ENCODE measurements at regions not wholly inside any gene's neighbourhood (a gene's known extent, or its start where the extent isn't known, plus 50 kb on each side); places are given as distances from the start of the nearest gene placed in this dataset.

DNA sequence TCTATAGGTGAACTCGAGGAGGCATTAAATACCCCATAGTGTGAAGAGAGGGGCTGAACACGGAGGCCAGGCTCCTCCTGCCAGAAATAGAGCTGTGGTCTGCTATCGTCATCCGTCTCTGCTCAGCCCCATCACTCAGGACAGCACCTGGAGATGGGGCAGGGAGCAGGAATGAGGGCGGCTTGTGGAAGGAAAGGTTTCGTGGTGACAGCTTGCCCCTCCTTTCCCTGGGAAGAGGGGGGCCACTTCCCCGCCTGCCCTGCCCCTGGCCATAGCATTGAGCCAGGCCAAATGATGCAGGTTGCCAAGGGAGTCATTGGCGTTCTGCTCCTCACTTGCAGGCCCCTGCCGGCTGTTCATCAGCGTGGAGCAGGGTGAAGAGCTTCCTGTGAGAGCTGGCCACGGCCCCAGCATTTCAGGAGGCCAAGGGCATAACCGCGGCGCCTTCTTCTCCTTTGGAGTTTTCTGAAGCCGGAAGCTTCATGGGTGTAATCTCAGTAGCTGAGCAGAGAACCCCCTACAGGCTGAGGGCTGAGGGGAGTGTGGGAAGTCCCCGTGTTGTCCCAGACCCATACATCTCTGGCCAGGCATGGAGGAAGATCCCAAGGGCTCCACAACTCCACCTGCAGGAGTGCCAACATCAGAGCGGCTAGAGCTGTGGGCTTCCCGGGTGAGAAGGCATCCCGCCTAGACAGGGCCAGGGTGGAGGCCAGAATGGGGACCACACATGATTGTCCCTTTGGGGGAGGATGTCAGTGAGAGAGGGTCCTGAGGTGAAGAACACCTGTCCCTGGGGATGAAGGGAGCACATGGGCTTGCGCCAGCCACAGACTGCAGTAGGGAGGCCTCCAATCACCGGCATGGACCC is 112.5 kb upstream of the GLI2 start:
- Histone ChIP-seq H3K9me2 (replicated peaks; ENCODE audit: control insufficient read depth, low read length) (no peaks in the 10 kb centered on the region), H3F3A (ENCODE audit: control insufficient read depth, insufficient read depth) (no peaks in the 10 kb centered on the region), H3K36me3 (ENCODE audit: control insufficient read depth, low read length) (no peaks in the 10 kb centered on the region), H4K20me1 (ENCODE audit: control insufficient read depth, insufficient read depth, low read depth, low read length) (no peaks in the 10 kb centered on the region), H3K79me2 (ENCODE audit: control insufficient read depth, low read length) (no peaks in the 10 kb centered on the region), H3K9me3 (ENCODE audit: control insufficient read depth, insufficient read depth, low read length) (no peaks in the 10 kb centered on the region), H3K4me3 (ENCODE audit: low read length) (no peak overlapping the region), H3K27ac (ENCODE audit: low read depth, low read length) (no peak overlapping the region), H3K4me2 (ENCODE audit: low read length) (no peak overlapping the region), H3K4me1 (ENCODE audit: control insufficient read depth, low read length) (no peaks in the 10 kb centered on the region), H3K27me3 (ENCODE audit: control insufficient read depth, low read length) (no peaks in the 10 kb centered on the region)
- TF ChIP-seq EZH2phosphoT487 (IDR thresholded peaks at IDR 0.05; ENCODE audit: borderline replicate concordance, low read length) (no peak), CTCF (IDR thresholded peaks at IDR 0.05; ENCODE audit: low read depth, low read length, poor library complexity, severe bottlenecking) (no peak)

DNA sequence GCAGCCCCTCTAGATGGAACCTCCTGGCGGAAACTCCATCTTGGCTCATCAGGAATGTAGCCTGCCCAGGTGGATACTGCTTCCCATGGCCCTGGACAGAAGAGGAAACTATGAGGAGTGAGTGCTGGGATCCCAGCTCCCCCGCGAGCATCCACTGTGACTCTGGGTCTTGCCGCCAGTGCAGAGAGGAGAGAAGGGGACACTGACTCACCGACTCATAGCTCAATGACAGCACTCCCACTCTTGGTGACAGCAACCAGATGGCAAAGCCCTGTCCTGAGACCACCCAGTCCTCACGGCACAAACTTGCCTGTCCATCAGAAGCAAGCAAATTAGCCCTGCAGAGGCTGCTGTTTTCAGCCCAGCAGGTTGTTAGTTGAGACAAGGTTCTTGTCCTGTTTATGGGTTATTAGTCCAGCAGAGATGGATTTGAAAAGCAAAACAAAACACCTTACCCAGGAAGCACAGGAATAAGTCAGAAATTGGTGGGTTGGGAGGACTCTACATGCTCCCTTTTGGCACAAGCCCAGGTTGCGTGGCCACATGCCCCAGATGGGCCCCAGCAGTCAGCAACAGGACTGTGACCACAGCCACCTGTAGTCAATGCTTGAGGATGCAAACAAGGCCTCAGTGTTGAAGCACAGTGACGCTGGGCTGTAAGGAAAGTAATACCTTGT is 111.5 kb upstream of the GLI2 start:
- Histone ChIP-seq H3K4me1 (ENCODE audit: control insufficient read depth, low read length) (no peaks in the 10 kb centered on the region), H3F3A (ENCODE audit: control insufficient read depth, insufficient read depth) (no peaks in the 10 kb centered on the region), H3K9me3 (ENCODE audit: control insufficient read depth, insufficient read depth, low read length) (no peaks in the 10 kb centered on the region), H4K20me1 (ENCODE audit: control insufficient read depth, insufficient read depth, low read depth, low read length) (no peaks in the 10 kb centered on the region), H3K9me2 (replicated peaks; ENCODE audit: control insufficient read depth, low read length) (no peaks in the 10 kb centered on the region), H3K4me2 (ENCODE audit: low read length) (no peak overlapping the region), H3K4me3 (ENCODE audit: low read length) (no peak overlapping the region), H3K27me3 (ENCODE audit: control insufficient read depth, low read length) (no peaks in the 10 kb centered on the region), H3K79me2 (ENCODE audit: control insufficient read depth, low read length) (no peaks in the 10 kb centered on the region), H3K27ac (ENCODE audit: low read depth, low read length) (no peak overlapping the region), H3K36me3 (ENCODE audit: control insufficient read depth, low read length) (no peaks in the 10 kb centered on the region)
- no peak for TF ChIP-seq CTCF (IDR thresholded peaks at IDR 0.05; ENCODE audit: low read depth, low read length, poor library complexity, severe bottlenecking)
- TF ChIP-seq EZH2phosphoT487 (IDR thresholded peaks at IDR 0.05; ENCODE audit: borderline replicate concordance, low read length) = no peak

DNA sequence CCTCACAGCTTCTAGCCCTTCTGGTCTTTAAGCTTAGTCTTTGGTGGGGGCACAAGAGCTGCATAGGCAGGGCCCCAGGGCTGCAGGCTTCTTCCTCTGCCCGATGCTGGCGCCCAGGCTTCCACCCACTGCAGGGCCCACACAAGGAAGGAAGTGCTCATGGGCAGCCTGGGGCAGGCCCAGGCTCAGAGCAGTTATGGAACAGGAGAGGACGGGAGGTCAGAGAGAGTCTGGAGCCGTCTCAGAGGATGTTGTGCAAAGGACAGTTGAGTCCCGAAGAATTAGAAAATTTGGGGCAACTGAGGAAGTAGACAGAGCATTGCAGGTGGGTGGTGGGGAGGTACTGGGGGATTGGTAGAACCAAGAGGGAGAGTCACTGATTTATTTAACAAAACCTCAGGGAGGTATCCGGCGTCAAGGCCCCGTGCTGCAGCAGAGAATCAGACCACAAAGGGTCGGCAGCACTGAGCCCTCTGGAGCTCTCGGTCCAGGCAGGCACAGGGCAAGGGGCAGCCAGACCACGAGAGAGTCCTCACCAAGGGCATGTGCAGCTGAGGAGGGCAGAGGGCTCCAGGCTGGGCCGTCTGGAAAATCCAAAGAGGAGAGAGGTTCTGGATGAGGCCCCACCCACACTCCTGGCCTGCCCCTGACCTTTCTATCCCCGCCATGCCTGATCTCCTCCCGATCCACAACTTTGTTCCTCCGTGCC is 110.8 kb upstream of the GLI2 start:
- Histone ChIP-seq H3K27ac (ENCODE audit: low read depth, low read length) (no peak overlapping the region), H3K9me3 (ENCODE audit: control insufficient read depth, insufficient read depth, low read length) (no peaks in the 10 kb centered on the region), H3K4me1 (ENCODE audit: control insufficient read depth, low read length) (no peaks in the 10 kb centered on the region), H3K4me3 (ENCODE audit: low read length) (no peak overlapping the region), H3K4me2 (ENCODE audit: low read length) (no peak overlapping the region), H3K36me3 (ENCODE audit: control insufficient read depth, low read length) (no peaks in the 10 kb centered on the region), H3K27me3 (ENCODE audit: control insufficient read depth, low read length) (no peaks in the 10 kb centered on the region), H4K20me1 (ENCODE audit: control insufficient read depth, insufficient read depth, low read depth, low read length) (no peaks in the 10 kb centered on the region), H3K9me2 (replicated peaks; ENCODE audit: control insufficient read depth, low read length) (no peaks in the 10 kb centered on the region), H3F3A (ENCODE audit: control insufficient read depth, insufficient read depth) (no peaks in the 10 kb centered on the region), H3K79me2 (ENCODE audit: control insufficient read depth, low read length) (no peaks in the 10 kb centered on the region)
- no peak for TF ChIP-seq EZH2phosphoT487 (IDR thresholded peaks at IDR 0.05; ENCODE audit: borderline replicate concordance, low read length)
- no peak for TF ChIP-seq CTCF (IDR thresholded peaks at IDR 0.05; ENCODE audit: low read depth, low read length, poor library complexity, severe bottlenecking)
